ENCODE measurements at regions not wholly inside any gene's neighbourhood (a gene's known extent, or its start where the extent isn't known, plus 50 kb on each side); places are given as distances from the start of the nearest gene placed in this dataset.
"Not testable (repeated sequence)": the region's sequence is repeated elsewhere in the genome, so short reads cannot be mapped to it uniquely, and the experiment has no call there.

GRCh38 chr7:93737953-93738352 lies 152.6 kb downstream of the TFPI2 start:
- DNase-seq, result no peak

DNA sequence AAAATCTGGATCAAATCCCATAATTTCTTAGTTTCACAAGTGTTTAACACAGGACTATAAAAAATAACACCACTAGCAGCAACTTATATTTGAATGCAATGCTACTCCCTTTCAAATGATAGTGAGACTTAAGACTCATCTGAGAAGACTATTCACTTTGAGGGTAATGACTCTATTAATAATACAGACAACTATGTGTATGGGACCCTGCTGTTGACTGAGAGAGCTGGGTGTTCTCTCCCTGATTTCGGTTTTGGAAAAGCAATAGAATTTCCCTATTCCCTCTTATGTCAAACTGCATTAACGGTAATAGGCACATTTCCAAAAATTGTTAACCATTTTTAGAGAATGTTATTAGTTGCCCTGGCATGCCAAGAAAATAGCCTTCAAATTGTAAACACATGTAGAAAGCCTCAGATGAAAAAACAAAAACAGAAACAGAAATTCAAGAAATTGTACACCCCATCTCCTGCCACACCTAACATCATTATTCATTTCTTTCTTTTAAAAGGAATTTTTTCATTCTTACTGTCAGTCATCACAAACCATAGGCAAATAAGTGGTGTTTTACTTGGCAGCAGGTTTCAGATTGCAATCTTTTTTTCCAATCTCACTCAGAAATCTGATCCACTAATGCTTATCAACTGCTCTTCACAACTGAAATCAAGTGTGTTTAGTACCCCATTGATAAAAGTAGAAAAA lies 153.7 kb downstream of the TFPI2 start:
- no peak for DNase-seq

- no peak for DNase-seq
These were observed 153.8 kb upstream of the CALCR start for GRCh38 chr7:93728292-93728691.

GRCh38 chr7:93725954-93726353 lies 151.4 kb upstream of the CALCR start:
- DNase-seq, result no peak

DNA sequence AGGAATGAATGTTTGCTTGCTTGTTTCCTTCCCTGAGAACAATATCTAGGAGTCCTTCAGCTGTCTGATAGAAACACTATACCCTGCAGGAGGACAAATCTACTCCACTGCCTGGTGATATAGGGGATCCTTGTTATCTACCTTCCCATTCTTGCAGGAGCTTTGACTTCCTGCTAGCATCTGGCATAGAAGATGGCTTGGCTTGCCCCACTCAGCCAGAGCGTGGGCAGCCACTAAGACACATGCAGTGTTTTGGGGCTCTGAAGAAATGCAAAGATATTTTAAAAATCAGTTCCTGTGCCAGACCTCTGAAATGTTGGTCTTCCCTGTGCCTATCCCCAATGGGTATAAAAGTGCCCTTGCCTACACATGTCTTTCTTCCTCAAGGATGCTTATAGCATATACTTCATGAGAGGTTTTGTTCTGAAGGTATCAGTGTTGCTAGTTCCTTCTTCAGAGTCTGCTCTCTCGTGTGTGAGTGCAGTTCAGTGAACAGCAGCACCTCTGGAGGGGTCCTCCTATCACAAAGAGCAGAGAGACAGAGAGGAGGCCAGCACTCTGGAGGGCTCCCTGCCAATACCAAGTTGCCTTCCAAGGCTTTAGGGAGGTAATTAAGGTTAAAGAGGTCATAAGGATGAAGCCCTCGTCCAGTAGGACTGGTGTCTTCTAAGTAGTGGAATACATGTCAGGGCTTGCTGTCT lies 149.1 kb upstream of the CALCR start:
- DNase-seq, result no peak

GRCh38 chr7:93720106-93720505 lies 145.6 kb upstream of the CALCR start:
- no peak for DNase-seq

DNA sequence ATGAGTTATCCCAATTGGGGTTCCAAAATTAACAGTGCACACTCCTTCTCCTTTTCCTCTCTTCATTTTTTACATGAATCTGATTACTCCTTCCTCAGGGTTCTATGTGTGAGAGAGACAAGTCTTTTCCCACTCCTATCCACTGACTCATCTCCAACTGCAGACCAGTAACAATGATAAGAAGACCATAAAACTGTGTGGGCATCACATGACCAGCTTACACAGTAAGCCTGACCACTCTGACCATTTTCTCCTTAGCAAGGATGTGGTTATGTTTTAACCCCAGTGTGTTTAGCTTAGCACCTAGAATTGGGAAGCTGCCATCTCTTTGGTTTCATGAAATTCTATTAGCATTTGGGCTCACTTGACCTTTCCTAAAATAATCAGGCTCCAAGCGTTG lies 145.0 kb upstream of the CALCR start:
- DNase-seq, result no peak

DNA sequence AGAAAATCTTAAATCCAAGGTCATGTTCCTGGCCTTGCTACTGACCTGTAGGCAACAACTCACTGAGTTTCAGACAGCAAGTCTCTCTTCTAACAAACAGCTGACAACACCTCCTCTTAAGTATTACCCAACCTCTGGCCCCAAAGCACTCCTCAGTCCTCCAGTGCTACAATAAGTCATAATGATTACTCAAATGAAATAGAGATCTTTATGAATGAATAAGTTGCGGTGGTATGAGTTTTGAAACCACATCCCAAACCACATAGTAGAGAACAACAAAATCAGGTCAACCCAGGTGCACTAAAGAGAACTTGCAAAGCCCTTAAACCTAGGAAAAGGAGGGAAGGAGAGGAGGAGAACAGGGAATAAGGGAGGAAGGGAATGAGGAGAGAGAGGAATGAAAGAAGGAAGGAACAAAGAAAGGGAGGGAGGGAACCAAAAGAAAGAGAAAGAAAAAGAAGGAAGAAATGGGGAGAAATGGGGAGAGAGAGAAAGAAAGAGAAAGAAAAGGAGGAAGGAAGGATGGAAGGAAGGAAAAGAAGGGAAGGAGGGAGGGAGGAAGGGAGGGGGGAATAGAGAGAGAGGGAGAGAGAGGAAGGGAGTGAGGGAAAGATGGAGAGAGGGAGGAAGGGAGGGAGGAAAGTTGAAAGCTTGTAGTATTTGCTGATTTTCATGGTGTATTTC lies 142.8 kb upstream of the CALCR start:
- DNase-seq, result no peak

GRCh38 chr7:93715234-93715633 lies 140.7 kb upstream of the CALCR start:
- DNase-seq, result peak; percentile 45

- DNase-seq, result no peak
These were observed 137.4 kb upstream of the CALCR start for GRCh38 chr7:93711926-93712325.

DNA sequence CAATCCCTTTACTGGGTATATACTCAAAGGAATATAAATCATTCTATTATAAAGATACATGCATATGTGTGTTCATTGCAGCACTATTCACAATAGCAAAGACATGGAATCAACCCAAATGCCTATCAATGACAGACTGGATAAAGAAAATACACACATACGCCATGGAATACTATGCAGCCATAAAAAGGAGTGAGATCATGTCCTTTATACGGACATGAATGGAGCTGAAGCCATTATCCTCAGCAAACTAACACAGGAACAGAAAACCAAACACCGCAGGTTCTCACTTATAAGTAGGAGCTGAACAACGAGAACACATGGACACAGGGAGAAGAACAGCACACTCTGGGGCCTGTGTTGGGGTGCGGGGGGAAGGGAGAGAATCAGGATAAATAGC lies 133.7 kb upstream of the CALCR start:
- not testable (repeated sequence) for DNase-seq

- DNase-seq, result no peak
These were observed 132.7 kb upstream of the CALCR start for GRCh38 chr7:93707249-93707648.

DNA sequence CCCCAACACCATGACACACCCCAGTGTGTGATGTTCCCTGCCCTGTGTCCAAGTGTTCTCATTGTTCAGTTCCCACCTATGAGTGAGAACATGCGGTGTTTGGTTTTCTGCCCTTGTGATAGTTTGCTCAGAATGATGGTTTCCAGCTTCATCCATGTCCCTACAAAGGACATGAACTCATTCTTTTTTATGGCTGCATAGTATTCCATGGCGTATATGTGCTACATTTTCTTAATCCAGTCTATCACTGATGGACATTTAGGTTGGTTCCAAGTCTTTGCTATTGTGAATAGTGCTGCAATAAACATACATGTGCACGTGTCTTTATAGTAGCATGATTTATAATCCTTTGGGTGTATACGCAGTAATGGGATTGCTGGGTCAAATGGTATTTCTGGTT lies 131.6 kb upstream of the CALCR start:
- DNase-seq, result not testable (repeated sequence)

GRCh38 chr7:93704217-93704616 lies 129.7 kb upstream of the CALCR start:
- no peak for DNase-seq

DNA sequence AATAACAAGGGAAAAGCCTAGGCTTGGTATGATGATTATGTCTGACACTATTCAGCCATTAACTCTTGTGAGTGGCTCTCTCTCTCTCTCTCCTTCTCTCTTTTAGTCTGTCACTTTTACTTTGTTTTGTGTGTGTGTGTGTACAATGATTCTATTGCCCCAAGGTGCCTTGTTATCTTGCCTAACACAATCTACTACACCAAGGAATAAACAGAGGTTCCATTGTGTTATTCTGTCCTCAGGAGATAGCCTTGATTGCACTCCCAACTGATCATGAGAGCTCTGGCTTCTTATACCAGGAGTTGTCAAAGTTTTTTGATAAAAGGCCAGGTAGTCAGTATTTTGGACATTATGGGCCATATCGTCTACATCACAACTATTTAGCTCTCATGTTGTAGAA lies 123.4 kb upstream of the CALCR start:
- DNase-seq, result no peak

DNA sequence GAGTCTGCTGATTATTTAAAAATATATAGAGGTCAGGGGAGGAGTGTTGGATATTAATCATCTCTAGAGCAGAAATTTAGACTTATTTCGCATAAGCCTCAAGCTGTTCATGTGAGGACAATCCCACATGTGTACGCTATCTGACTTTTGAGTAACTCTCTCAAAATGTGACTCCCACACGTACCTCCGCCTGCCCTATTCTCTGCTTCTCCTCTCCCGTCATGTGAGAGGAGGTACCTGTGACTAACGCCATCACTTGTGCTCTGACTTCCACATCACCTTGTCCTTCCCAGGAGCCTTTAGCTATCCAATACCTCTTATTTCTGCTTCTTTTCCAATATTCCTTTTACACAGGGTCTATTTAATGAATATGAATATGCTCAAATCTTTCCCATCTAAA lies 119.3 kb upstream of the CALCR start:
- no peak for DNase-seq

DNA sequence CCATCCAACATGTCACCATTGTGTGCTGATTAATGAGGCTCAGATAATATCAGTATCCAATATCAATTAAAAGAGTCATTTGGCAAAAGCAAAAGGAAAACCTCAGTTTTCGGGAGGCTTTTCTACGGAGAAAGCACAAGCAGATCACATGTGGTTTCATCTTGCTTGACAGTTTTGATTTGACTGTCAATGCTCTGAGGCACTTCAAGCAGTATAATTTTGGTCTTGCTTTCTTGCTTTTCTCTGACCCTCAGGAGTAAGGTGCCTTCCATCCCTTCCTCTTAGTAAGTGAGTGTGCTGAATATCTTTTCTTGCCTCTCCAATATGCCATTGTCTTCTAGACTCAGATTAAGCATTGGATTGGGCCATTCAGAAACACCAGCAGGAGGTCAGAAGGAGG lies 115.5 kb upstream of the CALCR start:
- no peak for DNase-seq

- no peak for DNase-seq
These were observed 103.7 kb upstream of the CALCR start for GRCh38 chr7:93678185-93678584.

DNA sequence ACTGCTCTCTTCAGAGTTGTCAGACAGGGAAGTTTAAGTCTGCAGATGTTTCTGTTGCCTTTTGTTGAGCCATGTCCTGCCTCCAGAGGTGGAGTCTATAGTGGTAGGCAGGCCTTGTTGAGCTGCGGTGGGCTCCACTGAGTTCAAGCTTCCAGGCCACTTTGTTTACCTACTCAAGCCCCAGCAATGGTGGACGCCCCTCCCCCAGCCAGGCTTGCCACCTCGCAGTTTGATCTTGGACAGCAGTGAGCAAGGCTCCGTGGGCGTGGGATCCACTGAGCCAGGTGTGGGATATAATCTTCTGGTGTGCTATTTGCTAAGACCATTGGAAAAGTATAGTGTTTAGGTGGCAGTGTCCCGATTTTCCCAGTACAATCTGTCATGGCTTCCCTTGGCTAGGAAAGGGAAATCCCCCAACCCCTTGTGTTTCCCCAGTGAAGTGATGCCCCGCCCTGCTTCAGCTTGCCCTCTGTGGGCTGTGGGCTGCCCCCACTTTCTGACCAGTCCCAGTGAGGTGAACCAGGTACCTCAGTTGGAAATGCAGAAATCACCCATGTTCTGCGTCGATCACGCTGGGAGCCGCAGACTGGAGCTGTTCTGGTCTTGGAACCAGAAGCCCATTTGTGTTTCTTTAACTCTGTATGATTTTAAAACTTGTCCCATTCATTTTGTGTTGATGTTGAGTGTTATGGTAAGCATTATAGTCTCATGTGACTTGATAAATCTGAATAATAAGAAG lies 89.2 kb upstream of the CALCR start:
- DNase-seq, result no peak

- DNase-seq, result not testable (repeated sequence)
These were observed 83.6 kb upstream of the CALCR start for GRCh38 chr7:93658163-93658562.

- DNase-seq, result no peak
These were observed 77.2 kb upstream of the CALCR start for GRCh38 chr7:93651603-93652159.

DNA sequence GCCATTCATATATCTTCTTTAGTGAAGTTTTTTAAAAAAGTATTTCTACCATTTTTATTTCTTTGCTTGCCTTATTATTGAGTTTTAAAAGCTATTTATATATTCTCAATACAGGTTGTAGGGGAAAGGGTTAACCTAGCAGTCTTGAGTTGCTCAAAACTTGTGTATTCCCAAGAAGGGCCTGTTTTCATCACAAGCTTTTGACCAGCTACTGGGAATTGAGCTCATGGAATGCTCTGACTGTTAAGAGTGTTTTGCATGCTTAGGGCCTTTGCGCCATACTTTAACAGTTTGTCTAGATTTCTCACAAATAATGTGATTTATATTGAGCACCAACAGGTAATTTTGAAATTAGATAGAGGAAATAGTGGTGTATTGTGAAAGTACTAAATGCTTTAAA lies 72.0 kb upstream of the CALCR start:
- DNase-seq, result no peak

GRCh38 chr7:93636276-93636675 lies 61.8 kb upstream of the CALCR start:
- no peak for DNase-seq
